C4-2B (cell line): ENCODE measurements at regions not wholly inside any gene's neighbourhood (a gene's known extent, or its start where the extent isn't known, plus 50 kb on each side); places are given as distances from the start of the nearest gene placed in this dataset.

Experiments used
- H3K27ac ChIP-seq: fragments of 450-650 bp; 2 replicates; pipeline ENCODE4 v1.5.1; 2017
- CTCF ChIP-seq: fragments of 450-650 bp; conservative IDR thresholded peaks from 2 replicates; pipeline ENCODE4 v1.5.1; 2017; ENCODE audit warnings: mild to moderate bottlenecking
- ZFX ChIP-seq: fragments of 450-650 bp; IDR thresholded peaks from 2 replicates; pipeline ENCODE4 v1.6.1; 2017

DNA sequence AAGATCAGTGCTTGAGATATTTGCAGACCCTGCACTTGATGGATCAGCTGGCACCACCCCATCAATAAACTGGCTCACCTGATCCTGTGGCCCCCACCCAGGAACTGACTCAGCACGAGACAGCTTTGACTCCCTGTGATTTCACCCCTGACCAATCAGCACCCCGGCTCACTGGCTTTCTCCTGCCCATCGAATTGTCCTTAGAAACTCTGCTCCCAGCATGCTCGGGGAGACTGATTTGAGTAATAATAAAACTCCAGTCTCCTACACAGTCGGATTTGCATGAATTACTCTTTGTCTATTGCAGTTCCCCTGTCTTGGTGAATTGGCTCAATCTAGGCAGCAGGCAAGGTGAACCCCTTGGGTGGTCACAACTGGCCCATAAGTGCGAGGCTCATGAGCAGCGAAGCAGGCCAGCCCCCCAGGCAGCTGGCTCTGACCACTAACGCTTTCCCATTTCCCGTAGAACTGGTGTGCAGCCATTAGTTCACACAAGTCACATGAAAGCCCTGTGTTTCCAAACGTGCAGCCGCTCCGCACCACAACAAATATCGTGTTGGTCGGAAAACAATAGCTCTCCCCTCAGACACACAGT lies 79.6 kb downstream of the RSPH3 start:
- no peak for TF ChIP-seq ZFX
- TF ChIP-seq CTCF = no peak

GRCh38 chr6:158919865-158920264 lies 80.1 kb downstream of the RSPH3 start:
- TF ChIP-seq CTCF (no peak), ZFX (no peak)
- no peak overlapping the region for H3K27ac ChIP-seq

More for the DNA sequence above, 79.6 kb downstream of the RSPH3 start:
- H3K27ac ChIP-seq = no peak overlapping the region

DNA sequence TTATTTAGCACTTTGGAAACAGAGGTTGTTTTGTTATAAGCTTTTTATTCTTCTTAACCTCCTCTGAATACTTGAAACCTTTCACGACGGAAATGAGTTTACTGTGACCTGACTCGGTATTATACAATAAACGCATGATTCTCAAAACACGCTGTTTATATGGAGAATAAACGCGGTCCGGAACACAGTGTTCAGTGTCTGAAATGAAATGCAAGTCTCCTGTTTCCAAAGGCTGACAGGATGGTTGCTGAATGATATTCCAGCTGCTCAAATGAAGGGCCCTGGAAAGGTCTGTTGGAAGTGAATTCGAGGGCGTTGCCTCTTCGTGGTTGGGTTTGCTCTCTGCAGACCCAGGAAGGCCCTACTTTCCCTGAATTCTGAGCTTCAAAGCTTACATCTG lies 83.4 kb downstream of the RSPH3 start:
- no peak for TF ChIP-seq CTCF
- H3K27ac ChIP-seq = no peak overlapping the region

DNA sequence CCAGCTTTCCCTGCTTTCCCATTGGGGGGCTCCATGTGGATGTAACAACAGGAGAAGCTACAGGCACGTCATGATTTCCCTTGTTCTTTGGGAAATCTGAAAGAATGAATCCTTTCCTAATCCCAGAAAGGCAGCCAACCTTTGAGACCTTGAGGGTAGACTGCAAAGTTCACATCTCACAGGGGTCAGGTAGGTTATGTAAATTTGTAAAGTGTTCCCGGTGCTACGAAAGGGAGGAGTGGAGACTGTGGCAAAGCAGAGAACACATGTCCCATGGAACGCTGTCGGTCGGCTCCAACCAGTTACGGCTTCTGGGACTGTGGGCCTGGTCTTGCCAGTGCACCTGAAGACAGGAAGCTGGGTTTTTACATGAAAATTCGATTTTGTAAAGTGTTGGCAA lies 85.1 kb downstream of the RSPH3 start:
- TF ChIP-seq ZFX (no peak), CTCF (no peak)
- H3K27ac ChIP-seq = no peak overlapping the region

DNA sequence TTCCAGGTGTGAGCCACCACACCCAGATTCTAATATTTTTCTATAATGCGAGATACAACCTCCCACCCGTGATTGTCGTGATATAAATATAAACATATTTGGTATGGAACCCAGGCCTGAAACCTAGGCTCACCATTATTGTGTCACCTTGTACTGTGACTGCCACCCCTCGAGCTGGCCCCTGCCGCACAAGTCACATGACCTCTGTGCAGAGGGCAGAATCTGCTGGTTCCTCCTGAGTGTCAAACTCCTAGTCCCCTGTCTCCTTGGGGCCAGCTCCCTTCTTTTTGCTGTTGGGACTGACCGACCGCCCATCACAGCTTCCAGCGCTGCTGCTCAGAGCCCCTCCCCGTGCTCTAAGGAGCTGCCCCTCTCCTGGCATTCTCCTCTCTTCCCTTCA lies 86.4 kb downstream of the RSPH3 start:
- H3K27ac ChIP-seq = no peak overlapping the region
- TF ChIP-seq ZFX (no peak), CTCF (no peak)

DNA sequence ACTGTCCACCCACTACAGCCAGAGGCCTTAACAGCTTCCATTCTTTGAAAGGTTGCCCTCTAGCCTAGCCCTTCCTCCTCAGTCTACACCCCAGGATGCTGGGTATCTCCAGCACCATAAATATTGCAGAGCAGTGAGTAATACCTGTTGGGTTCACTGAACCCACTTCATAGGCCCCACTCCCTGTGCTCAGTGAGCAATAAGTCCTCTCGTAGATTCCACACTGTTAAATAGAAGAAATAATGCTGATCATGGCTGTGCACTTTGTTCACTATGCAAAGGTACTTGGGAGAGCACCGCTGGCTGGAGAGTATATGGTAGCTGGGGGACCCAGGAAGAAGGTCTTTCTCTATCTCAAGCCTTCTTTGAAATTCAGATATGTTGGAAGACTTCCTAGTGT lies 87.3 kb downstream of the RSPH3 start:
- H3K27ac ChIP-seq = no peak overlapping the region
- no peak for TF ChIP-seq CTCF
- no peak for TF ChIP-seq ZFX

GRCh38 chr6:158911746-158912480 lies 88.1 kb downstream of the RSPH3 start:
- TF ChIP-seq CTCF (no peak), ZFX (no peak)
- H3K27ac ChIP-seq = no peak overlapping the region
